ENCODE measurements at regions not wholly inside any gene's neighbourhood (a gene's known extent, or its start where the extent isn't known, plus 50 kb on each side); places are given as distances from the start of the nearest gene placed in this dataset.

DNA sequence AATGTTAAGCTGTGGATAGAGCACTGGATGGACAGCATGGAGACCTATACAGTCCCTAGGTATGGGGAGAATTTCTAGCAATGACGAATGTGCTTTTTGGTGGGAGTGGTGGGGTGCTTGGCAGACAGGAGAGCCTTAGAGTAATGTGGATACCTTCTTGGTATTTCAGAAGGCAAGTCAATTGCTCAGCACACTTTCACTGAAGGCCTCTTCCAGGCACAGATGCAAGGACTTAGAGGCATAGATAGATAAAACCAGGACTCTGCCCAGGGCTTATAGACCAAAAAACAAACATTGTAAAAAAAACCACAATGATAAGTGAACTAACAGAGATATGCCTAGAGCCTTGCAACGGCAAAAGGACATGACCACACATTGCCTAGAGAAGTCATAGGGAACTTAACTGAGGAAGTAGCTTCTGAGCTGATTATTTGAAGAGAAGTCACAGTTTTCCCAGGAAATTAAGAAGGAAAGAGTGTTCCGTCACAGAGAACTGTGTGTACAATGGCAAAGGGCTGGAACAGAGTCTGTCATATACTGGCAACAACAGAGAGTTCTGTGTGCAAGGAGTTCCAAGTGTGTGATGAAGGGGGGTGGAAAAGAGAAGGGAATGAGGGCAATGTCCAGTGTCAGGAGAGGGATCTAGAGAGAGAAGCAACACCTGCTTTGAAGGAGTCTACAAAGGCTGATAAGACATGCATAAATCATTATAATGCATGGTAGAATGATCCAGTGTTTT lies 65.9 kb upstream of the PICALM start:
- TF ChIP-seq POLR2A (IDR thresholded peaks at IDR 0.05): no peak
- TF ChIP-seq POLR2AphosphoS5 (IDR thresholded peaks at IDR 0.05): no peak
- TF ChIP-seq EP300 (IDR thresholded peaks at IDR 0.05): no peak
- DNase-seq (no peak), ATAC-seq (ENCODE audit: low FRiP score in 2 of 2) (peak in 1 of 2 donors; percentile 41)
- no peaks in the 10 kb centered on the region for H3K36me3 ChIP-seq
- H3K4me1 ChIP-seq: peaks cover 0 to 11% (median 8%) of the 10 kb centered on the region in 4 donors
- no peaks in the 10 kb centered on the region for H3K27me3 ChIP-seq
- WGBS, 2 donors: 65 to 68% methylated on average over 3 of the region's 3 CpGs
- no peaks in the 10 kb centered on the region for H3K9me3 ChIP-seq
- H3K4me3 ChIP-seq: no peak overlapping the region
- peak overlapping the region in 1 of 4 donors; percentile 4 for H3K27ac ChIP-seq

DNA sequence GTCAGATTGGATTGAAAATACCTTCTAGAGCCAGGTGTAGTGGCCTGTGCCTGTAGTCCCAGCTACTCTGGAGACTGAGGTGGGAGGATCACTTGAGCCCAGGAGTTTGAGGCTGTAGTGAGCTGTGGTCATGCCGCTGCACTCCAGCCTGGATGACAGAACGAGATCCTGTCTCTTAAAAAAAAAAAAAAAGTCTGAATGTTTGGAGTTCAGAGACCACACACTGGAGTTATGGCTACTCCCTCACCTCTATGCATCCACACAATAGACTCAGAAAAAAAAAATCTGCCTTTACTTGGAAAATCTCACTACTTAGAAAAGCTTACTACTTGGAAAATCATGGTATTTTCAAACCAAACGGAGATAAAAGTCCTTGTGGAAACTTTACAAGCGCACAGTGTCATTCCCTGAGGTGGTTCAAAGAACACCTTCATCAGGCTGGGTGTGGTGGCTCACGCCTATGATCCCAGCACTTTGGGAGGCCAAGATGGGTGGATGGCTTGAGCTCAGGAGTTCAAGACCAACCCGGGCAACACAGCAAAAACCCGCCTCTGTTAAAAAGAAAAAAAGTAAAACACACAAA lies 63.9 kb upstream of the PICALM start:
- ATAC-seq (ENCODE audit: low FRiP score in 2 of 2): no peak
- no peaks in the 10 kb centered on the region for H3K27me3 ChIP-seq
- no peak for DNase-seq
- H3K36me3 ChIP-seq: no peaks in the 10 kb centered on the region
- 89% methylated on average over 7 of the region's 7 CpGs for WGBS, 2 donors
- no peaks in the 10 kb centered on the region for H3K9me3 ChIP-seq
- no peak overlapping the region for H3K27ac ChIP-seq
- no peak overlapping the region for H3K4me3 ChIP-seq
- no peak for TF ChIP-seq EP300 (IDR thresholded peaks at IDR 0.05)
- TF ChIP-seq POLR2A (IDR thresholded peaks at IDR 0.05): no peak
- TF ChIP-seq, protein P1, sequence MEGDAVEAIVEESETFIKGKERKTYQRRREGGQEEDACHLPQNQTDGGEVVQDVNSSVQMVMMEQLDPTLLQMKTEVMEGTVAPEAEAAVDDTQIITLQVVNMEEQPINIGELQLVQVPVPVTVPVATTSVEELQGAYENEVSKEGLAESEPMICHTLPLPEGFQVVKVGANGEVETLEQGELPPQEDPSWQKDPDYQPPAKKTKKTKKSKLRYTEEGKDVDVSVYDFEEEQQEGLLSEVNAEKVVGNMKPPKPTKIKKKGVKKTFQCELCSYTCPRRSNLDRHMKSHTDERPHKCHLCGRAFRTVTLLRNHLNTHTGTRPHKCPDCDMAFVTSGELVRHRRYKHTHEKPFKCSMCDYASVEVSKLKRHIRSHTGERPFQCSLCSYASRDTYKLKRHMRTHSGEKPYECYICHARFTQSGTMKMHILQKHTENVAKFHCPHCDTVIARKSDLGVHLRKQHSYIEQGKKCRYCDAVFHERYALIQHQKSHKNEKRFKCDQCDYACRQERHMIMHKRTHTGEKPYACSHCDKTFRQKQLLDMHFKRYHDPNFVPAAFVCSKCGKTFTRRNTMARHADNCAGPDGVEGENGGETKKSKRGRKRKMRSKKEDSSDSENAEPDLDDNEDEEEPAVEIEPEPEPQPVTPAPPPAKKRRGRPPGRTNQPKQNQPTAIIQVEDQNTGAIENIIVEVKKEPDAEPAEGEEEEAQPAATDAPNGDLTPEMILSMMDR (IDR thresholded peaks at IDR 0.05): no peak
- TF ChIP-seq POLR2AphosphoS5 (IDR thresholded peaks at IDR 0.05): no peak
- H3K4me1 ChIP-seq: peaks cover 0 to 6% (median 0%) of the 10 kb centered on the region in 4 donors

DNA sequence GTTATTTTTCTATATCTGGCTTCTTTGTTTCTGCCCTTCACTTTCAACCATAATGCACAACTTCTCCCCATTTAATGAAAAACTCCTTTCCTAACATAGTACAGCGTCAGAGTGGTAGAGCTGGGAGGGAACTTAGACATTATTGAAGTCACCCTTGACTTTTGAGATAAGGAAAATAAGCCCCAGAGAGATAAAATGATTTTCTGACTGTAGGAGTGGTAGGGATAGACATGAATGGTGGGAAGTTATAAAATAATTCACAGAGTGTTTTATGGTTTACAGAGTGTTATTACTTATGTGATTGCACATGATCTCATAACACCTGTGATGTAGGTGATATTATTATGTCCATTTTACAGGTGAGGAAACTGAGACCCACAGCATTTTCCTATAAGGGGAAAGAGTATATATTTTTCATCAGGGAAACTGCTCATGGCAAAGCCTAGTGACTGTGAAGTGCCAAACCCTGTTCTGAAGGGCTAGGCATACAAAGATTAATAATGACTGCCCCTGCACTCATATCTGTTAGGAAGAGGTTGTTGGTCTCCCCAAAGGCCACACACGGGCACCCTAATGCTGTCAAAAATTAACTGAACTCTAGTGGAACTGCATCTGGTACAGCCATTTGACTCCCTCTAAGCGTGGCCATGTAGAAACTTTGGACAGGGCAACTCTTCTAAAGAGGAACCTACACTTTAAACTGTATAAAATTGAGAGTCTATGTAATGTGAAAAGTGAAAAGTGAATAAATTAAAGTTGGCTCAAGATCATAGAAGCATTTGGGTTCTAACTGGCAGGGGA lies 61.1 kb upstream of the PICALM start:
- no peak overlapping the region for H3K27ac ChIP-seq
- H3K9me3 ChIP-seq: no peaks in the 10 kb centered on the region
- DNase-seq (no peak), ATAC-seq (ENCODE audit: low FRiP score in 2 of 2) (no peak)
- H3K27me3 ChIP-seq: no peaks in the 10 kb centered on the region
- TF ChIP-seq POLR2AphosphoS5 (IDR thresholded peaks at IDR 0.05): no peak
- TF ChIP-seq EP300 (IDR thresholded peaks at IDR 0.05): no peak
- TF ChIP-seq POLR2A (IDR thresholded peaks at IDR 0.05): no peak
- TF ChIP-seq, protein P1 (IDR thresholded peaks at IDR 0.05): no peak
- H3K36me3 ChIP-seq: no peaks in the 10 kb centered on the region
- 68 to 86% methylated on average over 3 of the region's 3 CpGs for WGBS, 2 donors
- no peaks in the 10 kb centered on the region for H3K4me1 ChIP-seq
- no peak overlapping the region for H3K4me3 ChIP-seq

DNA sequence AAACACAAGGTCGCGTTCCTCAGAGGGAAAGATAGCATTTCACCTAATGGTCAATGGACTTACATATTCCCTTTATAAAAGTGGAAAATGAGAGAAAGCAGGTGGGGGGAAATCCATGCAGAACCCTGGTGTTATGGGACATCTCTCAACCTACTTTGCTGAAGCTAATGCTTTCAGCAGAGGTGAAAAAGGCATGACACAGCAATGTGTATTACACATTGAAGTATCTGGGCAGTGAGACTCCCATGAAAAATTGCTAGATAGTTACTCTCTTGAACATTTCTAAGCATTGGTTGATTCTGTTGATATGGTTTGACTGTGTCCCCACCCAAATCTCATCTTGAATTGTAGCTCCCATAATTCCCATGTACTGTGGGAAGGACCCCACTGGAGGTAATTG lies 60.0 kb upstream of the PICALM start:
- no peak for ATAC-seq (ENCODE audit: low FRiP score in 2 of 2)
- Histone ChIP-seq H3K27me3 (no peaks in the 10 kb centered on the region), H3K4me3 (no peak overlapping the region), H3K27ac (no peak overlapping the region), H3K36me3 (no peaks in the 10 kb centered on the region), H3K9me3 (no peaks in the 10 kb centered on the region), H3K4me1 (no peaks in the 10 kb centered on the region)
- TF ChIP-seq, protein P1 (IDR thresholded peaks at IDR 0.05): no peak
- no peak for TF ChIP-seq EP300 (IDR thresholded peaks at IDR 0.05)
- TF ChIP-seq POLR2AphosphoS5 (IDR thresholded peaks at IDR 0.05): no peak
- no peak for TF ChIP-seq POLR2A (IDR thresholded peaks at IDR 0.05)
- 93 to 98% methylated on average over 2 of the region's 2 CpGs for WGBS, 2 donors
- no peak for DNase-seq

DNA sequence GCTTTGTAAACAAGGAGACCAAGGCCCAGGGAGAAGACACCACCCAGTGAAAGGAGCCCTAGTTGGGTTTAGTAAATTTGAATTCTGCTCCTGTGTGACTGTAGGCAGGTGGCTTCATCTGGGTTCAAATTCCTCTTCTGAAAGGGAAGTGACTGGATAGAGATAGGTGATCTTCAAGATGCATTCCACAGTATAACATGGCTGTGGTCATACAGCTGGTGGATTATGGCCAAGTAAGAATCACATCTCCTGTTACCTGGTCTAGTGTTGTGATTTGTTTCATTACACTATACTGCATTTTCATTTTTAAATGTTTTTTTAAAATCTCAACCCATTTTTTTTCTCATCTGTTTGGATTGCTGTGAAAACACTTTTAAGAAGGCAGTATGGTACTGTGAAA lies 58.0 kb upstream of the PICALM start:
- no peak overlapping the region for H3K4me3 ChIP-seq
- no peak for TF ChIP-seq EP300 (IDR thresholded peaks at IDR 0.05)
- TF ChIP-seq, protein P1 (IDR thresholded peaks at IDR 0.05): no peak
- no peak for TF ChIP-seq POLR2AphosphoS5 (IDR thresholded peaks at IDR 0.05)
- no peak for TF ChIP-seq POLR2A (IDR thresholded peaks at IDR 0.05)
- DNase-seq: no peak
- H3K27ac ChIP-seq: no peak overlapping the region
- no peaks in the 10 kb centered on the region for H3K9me3 ChIP-seq
- no peak for ATAC-seq (ENCODE audit: low FRiP score in 2 of 2)
- no peaks in the 10 kb centered on the region for H3K4me1 ChIP-seq
- H3K27me3 ChIP-seq: no peaks in the 10 kb centered on the region
- no peaks in the 10 kb centered on the region for H3K36me3 ChIP-seq

Data from upper lobe of left lung (tissue), 6 donors.